Esophagus muscularis mucosa (tissue), 3 donors: ENCODE measurements at regions not wholly inside any gene's neighbourhood (a gene's known extent, or its start where the extent isn't known, plus 50 kb on each side); places are given as distances from the start of the nearest gene placed in this dataset.

Source experiments
- POLR2A ChIP-seq: fragments of 450-650 bp; IDR thresholded peaks from one replicate; pipeline ENCODE4 v1.6.1; 2017; ENCODE audit warnings: antibody characterized with exemption, moderate library complexity, mild to moderate bottlenecking, low read depth
- TF ChIP-seq, protein P1 (sequence below), 3 experiments: fragments of 200-600 bp in 2 of 3; fragments of 450-650 bp in 1 of 3; sonication (generic) in 2 of 3; IDR thresholded peaks; one replicate each; pipeline ENCODE4 v1.5.1; 2017 to 2019; ENCODE audit warnings: antibody characterized with exemption in 3 of 3, mild to moderate bottlenecking in 2 of 3, moderate library complexity in 1 of 3

DNA sequence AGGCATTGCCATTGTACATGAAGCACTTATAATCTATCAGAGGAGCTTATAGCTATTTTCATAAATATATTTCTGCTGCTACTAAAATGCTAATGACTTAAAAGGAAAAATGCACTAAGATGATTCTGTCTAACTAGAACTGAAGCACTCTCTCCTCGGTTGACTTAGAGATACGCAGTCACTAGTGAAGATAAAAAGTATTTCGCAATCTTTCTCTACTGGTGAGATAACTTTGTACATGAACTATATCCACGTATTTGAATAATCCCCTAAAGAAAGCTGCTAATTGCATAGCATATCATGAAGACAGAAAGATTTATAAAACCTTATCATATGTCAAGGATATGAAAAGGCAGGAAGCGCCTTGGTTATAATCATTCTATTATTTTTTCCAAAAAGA lies 658.1 kb upstream of the PRMT6 start:
- TF ChIP-seq, protein P1, sequence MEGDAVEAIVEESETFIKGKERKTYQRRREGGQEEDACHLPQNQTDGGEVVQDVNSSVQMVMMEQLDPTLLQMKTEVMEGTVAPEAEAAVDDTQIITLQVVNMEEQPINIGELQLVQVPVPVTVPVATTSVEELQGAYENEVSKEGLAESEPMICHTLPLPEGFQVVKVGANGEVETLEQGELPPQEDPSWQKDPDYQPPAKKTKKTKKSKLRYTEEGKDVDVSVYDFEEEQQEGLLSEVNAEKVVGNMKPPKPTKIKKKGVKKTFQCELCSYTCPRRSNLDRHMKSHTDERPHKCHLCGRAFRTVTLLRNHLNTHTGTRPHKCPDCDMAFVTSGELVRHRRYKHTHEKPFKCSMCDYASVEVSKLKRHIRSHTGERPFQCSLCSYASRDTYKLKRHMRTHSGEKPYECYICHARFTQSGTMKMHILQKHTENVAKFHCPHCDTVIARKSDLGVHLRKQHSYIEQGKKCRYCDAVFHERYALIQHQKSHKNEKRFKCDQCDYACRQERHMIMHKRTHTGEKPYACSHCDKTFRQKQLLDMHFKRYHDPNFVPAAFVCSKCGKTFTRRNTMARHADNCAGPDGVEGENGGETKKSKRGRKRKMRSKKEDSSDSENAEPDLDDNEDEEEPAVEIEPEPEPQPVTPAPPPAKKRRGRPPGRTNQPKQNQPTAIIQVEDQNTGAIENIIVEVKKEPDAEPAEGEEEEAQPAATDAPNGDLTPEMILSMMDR (IDR thresholded peaks at IDR 0.05), result no peak
- no peak for TF ChIP-seq POLR2A
